ENCODE measurements at regions not wholly inside any gene's neighbourhood (a gene's known extent, or its start where the extent isn't known, plus 50 kb on each side); places are given as distances from the start of the nearest gene placed in this dataset.

DNA sequence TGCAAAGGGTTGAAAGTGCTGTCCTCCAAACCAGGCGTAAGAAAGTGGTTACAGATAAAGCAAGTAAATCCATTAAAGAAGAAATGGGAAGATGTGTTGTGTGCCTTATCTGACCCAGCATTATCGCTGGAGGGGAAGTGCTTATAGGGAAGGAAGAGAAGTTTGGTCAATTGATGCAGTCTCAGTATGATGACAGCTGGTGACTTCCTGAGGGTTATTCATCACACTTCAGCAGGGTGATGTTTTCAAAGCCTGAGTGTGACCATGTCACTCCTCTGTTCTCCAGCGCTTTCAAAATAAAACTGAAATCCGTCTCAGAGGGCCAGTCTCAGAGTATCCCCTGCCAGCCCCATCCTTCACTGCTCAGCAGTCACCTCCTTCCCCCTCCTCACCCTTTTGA lies 505.4 kb upstream of the RBFOX1 start:
- Histone ChIP-seq H3K27ac (ENCODE audit: extremely low read depth, low read depth, low read length) (no peak overlapping the region), H3K9me3 (ENCODE audit: control insufficient read depth, insufficient read depth, low read depth, low read length) (no peaks in the 10 kb centered on the region), H3K4me1 (ENCODE audit: control insufficient read depth, insufficient read depth, low read length) (no peaks in the 10 kb centered on the region), H3K36me3 (ENCODE audit: control insufficient read depth in 2 of 2, insufficient read depth in 1 of 2, low read length in 2 of 2) (no peaks in the 10 kb centered on the region), H3K4me3 (ENCODE audit: low read depth, low read length) (no peak overlapping the region)
- no peak for TF ChIP-seq ZNF677 (tag by site-specific recombination; IDR thresholded peaks at IDR 0.05)
- no peak for TF ChIP-seq SCRT1 (tag by site-specific recombination; IDR thresholded peaks at IDR 0.05; ENCODE audit: borderline replicate concordance)
- TF ChIP-seq TRIM28 (IDR thresholded peaks at IDR 0.05; ENCODE audit: borderline replicate concordance, low read length) = no peak
- TF ChIP-seq ZNF138 (tag by site-specific recombination; IDR thresholded peaks at IDR 0.05; ENCODE audit: borderline replicate concordance) = no peak
- TF ChIP-seq, protein P1, sequence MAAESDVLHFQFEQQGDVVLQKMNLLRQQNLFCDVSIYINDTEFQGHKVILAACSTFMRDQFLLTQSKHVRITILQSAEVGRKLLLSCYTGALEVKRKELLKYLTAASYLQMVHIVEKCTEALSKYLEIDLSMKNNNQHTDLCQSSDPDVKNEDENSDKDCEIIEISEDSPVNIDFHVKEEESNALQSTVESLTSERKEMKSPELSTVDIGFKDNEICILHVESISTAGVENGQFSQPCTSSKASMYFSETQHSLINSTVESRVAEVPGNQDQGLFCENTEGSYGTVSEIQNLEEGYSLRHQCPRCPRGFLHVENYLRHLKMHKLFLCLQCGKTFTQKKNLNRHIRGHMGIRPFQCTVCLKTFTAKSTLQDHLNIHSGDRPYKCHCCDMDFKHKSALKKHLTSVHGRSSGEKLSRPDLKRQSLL (tag by site-specific recombination; IDR thresholded peaks at IDR 0.05) = no peak
- no peak for TF ChIP-seq ZNF16 (tag by site-specific recombination; IDR thresholded peaks at IDR 0.05; ENCODE audit: low read depth)
- no peak for TF ChIP-seq ZNF596 (tag by site-specific recombination; IDR thresholded peaks at IDR 0.05)
- TF ChIP-seq ZNF747 (tag by site-specific recombination; IDR thresholded peaks at IDR 0.05) = no peak
- no peak for TF ChIP-seq BCL11B (tag by site-specific recombination; IDR thresholded peaks at IDR 0.05; ENCODE audit: low read depth)
- TF ChIP-seq, protein P2, sequence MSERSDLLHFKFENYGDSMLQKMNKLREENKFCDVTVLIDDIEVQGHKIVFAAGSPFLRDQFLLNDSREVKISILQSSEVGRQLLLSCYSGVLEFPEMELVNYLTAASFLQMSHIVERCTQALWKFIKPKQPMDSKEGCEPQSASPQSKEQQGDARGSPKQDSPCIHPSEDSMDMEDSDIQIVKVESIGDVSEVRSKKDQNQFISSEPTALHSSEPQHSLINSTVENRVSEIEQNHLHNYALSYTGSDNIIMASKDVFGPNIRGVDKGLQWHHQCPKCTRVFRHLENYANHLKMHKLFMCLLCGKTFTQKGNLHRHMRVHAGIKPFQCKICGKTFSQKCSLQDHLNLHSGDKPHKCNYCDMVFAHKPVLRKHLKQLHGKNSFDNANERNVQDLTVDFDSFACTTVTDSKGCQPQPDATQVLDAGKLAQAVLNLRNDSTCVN (tag by site-specific recombination; optimal IDR thresholded peaks at IDR 0.05) = no peak
- TF ChIP-seq ZEB2 (tag by site-specific recombination; IDR thresholded peaks at IDR 0.05) = no peak
- TF ChIP-seq ZNF174 (tag by site-specific recombination; IDR thresholded peaks at IDR 0.05) = no peak
- TF ChIP-seq ZFP37 (tag by site-specific recombination; IDR thresholded peaks at IDR 0.05) = no peak
- TF ChIP-seq, protein P3, sequence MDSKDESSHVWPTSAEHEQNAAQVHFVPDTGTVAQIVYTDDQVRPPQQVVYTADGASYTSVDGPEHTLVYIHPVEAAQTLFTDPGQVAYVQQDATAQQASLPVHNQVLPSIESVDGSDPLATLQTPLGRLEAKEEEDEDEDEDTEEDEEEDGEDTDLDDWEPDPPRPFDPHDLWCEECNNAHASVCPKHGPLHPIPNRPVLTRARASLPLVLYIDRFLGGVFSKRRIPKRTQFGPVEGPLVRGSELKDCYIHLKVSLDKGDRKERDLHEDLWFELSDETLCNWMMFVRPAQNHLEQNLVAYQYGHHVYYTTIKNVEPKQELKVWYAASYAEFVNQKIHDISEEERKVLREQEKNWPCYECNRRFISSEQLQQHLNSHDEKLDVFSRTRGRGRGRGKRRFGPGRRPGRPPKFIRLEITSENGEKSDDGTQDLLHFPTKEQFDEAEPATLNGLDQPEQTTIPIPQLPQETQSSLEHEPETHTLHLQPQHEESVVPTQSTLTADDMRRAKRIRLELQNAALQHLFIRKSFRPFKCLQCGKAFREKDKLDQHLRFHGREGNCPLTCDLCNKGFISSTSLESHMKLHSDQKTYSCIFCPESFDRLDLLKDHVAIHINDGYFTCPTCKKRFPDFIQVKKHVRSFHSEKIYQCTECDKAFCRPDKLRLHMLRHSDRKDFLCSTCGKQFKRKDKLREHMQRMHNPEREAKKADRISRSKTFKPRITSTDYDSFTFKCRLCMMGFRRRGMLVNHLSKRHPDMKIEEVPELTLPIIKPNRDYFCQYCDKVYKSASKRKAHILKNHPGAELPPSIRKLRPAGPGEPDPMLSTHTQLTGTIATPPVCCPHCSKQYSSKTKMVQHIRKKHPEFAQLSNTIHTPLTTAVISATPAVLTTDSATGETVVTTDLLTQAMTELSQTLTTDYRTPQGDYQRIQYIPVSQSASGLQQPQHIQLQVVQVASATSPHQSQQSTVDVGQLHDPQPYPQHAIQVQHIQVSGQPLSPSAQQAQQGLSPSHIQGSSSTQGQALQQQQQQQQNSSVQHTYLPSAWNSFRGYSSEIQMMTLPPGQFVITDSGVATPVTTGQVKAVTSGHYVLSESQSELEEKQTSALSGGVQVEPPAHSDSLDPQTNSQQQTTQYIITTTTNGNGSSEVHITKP (tag by site-specific recombination; IDR thresholded peaks at IDR 0.05) = no peak
- no peak for TF ChIP-seq ZNF10 (tag by site-specific recombination; IDR thresholded peaks at IDR 0.05)
- CTCF ChIA-PET = no interaction called here
- POLR2A ChIA-PET = no interaction called here

DNA sequence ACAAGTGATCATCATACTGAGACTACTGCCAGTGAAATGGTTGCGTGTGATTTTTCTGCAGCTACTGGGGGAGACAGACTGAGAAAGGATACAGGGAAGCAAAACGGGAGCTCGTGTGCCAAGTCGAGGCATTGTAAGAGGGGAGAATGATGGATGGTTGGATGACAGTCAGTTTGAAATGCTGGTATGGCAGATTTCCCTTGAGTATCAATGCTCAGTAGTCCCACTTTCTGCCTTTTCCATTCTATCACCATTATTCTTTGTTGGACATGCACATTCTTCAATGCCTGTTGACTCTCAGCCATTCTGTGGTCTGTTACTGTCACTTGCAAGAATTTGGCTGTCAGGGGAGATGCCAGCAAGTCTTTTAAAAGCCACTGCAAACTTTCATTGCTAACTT lies 510.6 kb upstream of the RBFOX1 start:
- Histone ChIP-seq H3K27ac (ENCODE audit: extremely low read depth, low read depth, low read length) (no peak overlapping the region), H3K4me3 (ENCODE audit: low read depth, low read length) (no peak overlapping the region), H3K36me3 (ENCODE audit: control insufficient read depth in 2 of 2, insufficient read depth in 1 of 2, low read length in 2 of 2) (no peaks in the 10 kb centered on the region), H3K9me3 (ENCODE audit: control insufficient read depth, insufficient read depth, low read depth, low read length) (no peaks in the 10 kb centered on the region), H3K4me1 (ENCODE audit: control insufficient read depth, insufficient read depth, low read length) (no peaks in the 10 kb centered on the region)
- CTCF ChIA-PET = no interaction called here
- TF ChIP-seq ZNF433 (tag by site-specific recombination; IDR thresholded peaks at IDR 0.05; ENCODE audit: low read depth) (no peak), ZNF654 (tag by site-specific recombination; IDR thresholded peaks at IDR 0.05; ENCODE audit: low read depth) (no peak)
- TF ChIP-seq, protein P4, sequence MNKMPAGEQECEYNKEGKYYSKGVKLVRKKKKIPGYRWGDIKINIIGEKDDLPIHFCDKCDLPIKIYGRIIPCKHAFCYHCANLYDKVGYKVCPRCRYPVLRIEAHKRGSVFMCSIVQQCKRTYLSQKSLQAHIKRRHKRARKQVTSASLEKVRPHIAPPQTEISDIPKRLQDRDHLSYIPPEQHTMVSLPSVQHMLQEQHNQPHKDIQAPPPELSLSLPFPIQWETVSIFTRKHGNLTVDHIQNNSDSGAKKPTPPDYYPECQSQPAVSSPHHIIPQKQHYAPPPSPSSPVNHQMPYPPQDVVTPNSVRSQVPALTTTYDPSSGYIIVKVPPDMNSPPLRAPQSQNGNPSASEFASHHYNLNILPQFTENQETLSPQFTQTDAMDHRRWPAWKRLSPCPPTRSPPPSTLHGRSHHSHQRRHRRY (tag by site-specific recombination; IDR thresholded peaks at IDR 0.05) = no peak
- POLR2A ChIA-PET = no interaction called here

Measured in HEK293 (cell line).